ENCODE measurements at regions not wholly inside any gene's neighbourhood (a gene's known extent, or its start where the extent isn't known, plus 50 kb on each side); places are given as distances from the start of the nearest gene placed in this dataset.

DNA sequence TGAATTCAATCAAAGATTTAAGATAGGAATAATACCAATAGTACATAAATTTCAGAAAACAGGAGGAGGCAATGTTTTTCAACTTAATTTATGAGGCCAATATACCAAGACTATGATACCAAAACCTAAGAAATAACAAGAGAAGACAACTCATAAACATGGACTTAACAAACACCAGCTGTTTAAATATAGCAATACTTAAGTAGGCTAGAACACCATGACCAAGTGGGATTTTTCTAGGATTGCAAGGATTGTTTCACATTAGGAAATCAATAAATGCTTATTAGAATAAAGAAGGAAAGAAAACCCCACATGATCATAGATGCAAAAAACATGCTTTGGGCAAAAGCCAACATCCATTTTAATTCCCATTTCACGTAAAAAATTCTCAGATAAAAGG lies 355.1 kb downstream of the EPM2A start:
- no peak for TF ChIP-seq ZNF274 (IDR thresholded peaks at IDR 0.05; ENCODE audit: low read depth, low read length)
- no peak for TF ChIP-seq YY1 (IDR thresholded peaks at IDR 0.05; ENCODE audit: insufficient read depth, insufficient read length)

Measured in NT2/D1 (cell line).